HepG2 (cell line): ENCODE measurements at regions not wholly inside any gene's neighbourhood (a gene's known extent, or its start where the extent isn't known, plus 50 kb on each side); places are given as distances from the start of the nearest gene placed in this dataset.

Experiments
- AHR ChIP-seq: IDR thresholded peaks from 2 replicates; pipeline ENCODE4 v1.6.1; 2018; ENCODE audit warnings: missing genetic modification reagents, missing compliant biosample characterization
- CREM ChIP-seq, 2 experiments: sonication (generic) in 1 of 2; formaldehyde crosslinking in 1 of 2; IDR thresholded peaks; 2 replicates each; pipeline versions ENCODE4 v1.4.0 to v1.6.1; 2016 to 2020; ENCODE audit warnings: antibody characterized with exemption in 1 of 2, mild to moderate bottlenecking in 1 of 2, missing genetic modification reagents in 1 of 2
- ZKSCAN8 ChIP-seq: IDR thresholded peaks from 2 replicates; pipeline ENCODE4 v1.6.1; 2016; ENCODE audit warnings: borderline replicate concordance, missing genetic modification reagents, missing compliant biosample characterization
- ZNF17 ChIP-seq: sonication (generic); formaldehyde crosslinking; IDR thresholded peaks from 2 replicates; pipeline ENCODE4 v1.5.0; 2020; ENCODE audit warnings: mild to moderate bottlenecking, missing genetic modification reagents

- TF ChIP-seq ZNF17: no peak
- TF ChIP-seq AHR (CRISPR knock-in tag): no peak
- no peak for TF ChIP-seq CREM (IDR thresholded peaks at IDR 0.05)
- no peak for TF ChIP-seq CREM (CRISPR knock-in tag; IDR thresholded peaks at IDR 0.05)
- no peak for TF ChIP-seq ZKSCAN8 (CRISPR knock-in tag)
Measured at GRCh38 chr6:168133168-168133561, 54.2 kb upstream of the FRMD1 start.
